Stimulated activated effector memory CD8-positive, alpha-beta T cell treated with anti-CD3 and anti-CD28 coated beads, Interleukin-12 subunit alpha, Interleukin-12 subunit beta, amount 100 ng/mL, for 72 hours (primary cell): ENCODE measurements at regions not wholly inside any gene's neighbourhood (a gene's known extent, or its start where the extent isn't known, plus 50 kb on each side); places are given as distances from the start of the nearest gene placed in this dataset.
A peak's percentile ranks its signal among the peaks of the same experiment; 100 is the strongest.

Source experiments
- ATAC-seq: fragments of 150-1000 bp; cut with Tn5 transposase; 2 replicates; pipeline ENCODE4 v1.10.0; 2021
- DNase-seq, 2 donors: peaks; one replicate each; pipeline ENCODE4 v3.0.0; 2021 to 2022; ENCODE audit warnings: low spot score in 2 of 2
- H3K27ac Mint-ChIP-seq: one replicate; pipeline ENCODE4 v1.8.0; 2022; ENCODE audit warnings: mild to moderate bottlenecking, mixed read lengths
- H3K36me3 Mint-ChIP-seq: one replicate; pipeline ENCODE4 v1.8.0; 2022; ENCODE audit warnings: mild to moderate bottlenecking, mixed read lengths
- H3K4me1 Mint-ChIP-seq: one replicate; pipeline ENCODE4 v1.8.0; 2022; ENCODE audit warnings: mixed read lengths
- H3K4me3 Mint-ChIP-seq: one replicate; pipeline ENCODE4 v1.8.0; 2022; ENCODE audit warnings: mild to moderate bottlenecking, mixed read lengths
- H3K9me3 Mint-ChIP-seq: one replicate; pipeline ENCODE4 v1.8.0; 2022; ENCODE audit warnings: mixed read lengths

GRCh38 chr12:47017901-47018475 lies 61.4 kb upstream of the PCED1B start:
- ATAC-seq (no peak), DNase-seq (no peak)
- Mint-ChIP-seq H3K4me3 (no peak overlapping the region), H3K9me3 (no peaks in the 10 kb centered on the region), H3K4me1 (no peaks in the 10 kb centered on the region), H3K27ac (no peak overlapping the region), H3K36me3 (no peaks in the 10 kb centered on the region)

DNA sequence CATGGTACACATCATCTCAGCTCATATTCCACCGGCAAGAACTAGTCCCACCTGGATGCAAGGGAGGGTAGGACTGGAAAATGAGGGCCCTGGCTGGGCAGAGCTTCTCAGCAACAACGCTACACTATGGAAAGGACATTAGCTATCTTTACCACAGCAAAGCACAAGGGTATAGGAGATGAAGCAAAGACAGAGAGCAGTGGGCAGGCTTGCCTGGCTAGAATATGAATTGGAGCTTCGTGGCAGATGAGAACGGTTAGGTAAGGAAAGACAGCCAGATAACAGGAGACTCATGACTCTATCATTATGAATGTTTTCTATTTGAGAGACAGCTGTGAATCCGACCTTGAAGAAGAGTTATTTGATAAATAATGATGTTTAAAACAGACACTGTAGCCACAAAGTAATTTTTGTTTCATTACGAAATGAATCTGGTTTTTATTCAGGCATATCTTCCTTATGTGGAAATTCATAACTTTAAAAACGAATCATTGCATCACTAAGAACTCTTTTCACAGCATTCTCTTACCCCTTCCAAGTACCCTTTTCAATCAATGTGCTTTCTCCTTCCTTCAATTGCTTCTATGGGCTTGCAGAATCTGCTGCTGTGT lies 59.1 kb upstream of the PCED1B start:
- ATAC-seq: no peak

DNA sequence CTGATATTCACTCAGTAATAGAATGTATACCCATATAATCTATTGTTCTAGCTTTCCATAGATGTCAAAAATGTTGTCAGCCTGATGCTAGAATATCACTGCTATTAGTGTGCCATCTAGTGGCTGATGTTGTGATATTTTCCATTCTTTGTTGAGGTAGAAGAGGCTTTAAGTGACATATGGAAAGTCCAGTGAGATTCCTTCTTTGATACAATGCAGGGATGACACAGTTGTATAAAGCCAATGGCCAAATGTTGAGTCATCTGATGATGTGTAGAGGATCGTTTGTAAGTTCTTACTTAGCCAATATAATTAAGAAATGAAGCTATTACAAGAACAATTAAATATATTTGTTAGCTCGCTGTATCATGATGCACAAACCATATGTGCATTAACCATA lies 58.1 kb upstream of the PCED1B start:
- peaks cover 5% of the 10 kb centered on the region for H3K4me1 Mint-ChIP-seq
- peak; percentile 44 for ATAC-seq
- H3K4me3 Mint-ChIP-seq: no peak overlapping the region
- H3K36me3 Mint-ChIP-seq: no peaks in the 10 kb centered on the region
- H3K27ac Mint-ChIP-seq: no peak overlapping the region
- DNase-seq: no peak
- H3K9me3 Mint-ChIP-seq: no peaks in the 10 kb centered on the region

More for the DNA sequence above, 59.1 kb upstream of the PCED1B start:
- no peak for DNase-seq
- H3K27ac Mint-ChIP-seq: no peak overlapping the region
- no peak overlapping the region for H3K4me3 Mint-ChIP-seq
- no peaks in the 10 kb centered on the region for H3K9me3 Mint-ChIP-seq
- H3K4me1 Mint-ChIP-seq: peaks cover 5% of the 10 kb centered on the region
- H3K36me3 Mint-ChIP-seq: no peaks in the 10 kb centered on the region

- DNase-seq: no peak
- peaks cover 5% of the 10 kb centered on the region for H3K4me1 Mint-ChIP-seq
- H3K9me3 Mint-ChIP-seq: no peaks in the 10 kb centered on the region
- H3K36me3 Mint-ChIP-seq: no peaks in the 10 kb centered on the region
- H3K4me3 Mint-ChIP-seq: no peak overlapping the region
- H3K27ac Mint-ChIP-seq: no peak overlapping the region
- peak; percentile 68 for ATAC-seq
Measured at GRCh38 chr12:47022296-47022695, 57.1 kb upstream of the PCED1B start.

DNA sequence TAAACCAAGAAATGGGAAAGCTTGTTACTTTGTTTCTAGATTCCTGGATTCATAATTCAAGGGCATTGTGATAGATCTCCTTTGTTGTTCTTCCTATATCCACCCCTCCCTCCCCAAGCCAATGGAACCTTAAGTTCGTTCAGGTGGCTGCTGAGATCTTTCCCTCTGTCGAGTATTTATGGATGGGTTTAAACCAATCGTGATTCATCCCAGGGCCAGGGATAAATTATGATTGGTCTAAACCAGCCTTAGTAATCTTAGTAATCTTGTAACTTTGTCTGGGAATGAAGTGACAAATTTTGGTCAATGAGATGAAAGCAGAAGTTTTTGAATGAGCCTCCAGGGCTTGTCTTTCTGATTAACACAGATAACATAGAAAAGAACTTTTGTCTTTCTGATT lies 56.1 kb upstream of the PCED1B start:
- no peak overlapping the region for H3K4me3 Mint-ChIP-seq
- no peaks in the 10 kb centered on the region for H3K9me3 Mint-ChIP-seq
- H3K27ac Mint-ChIP-seq: no peak overlapping the region
- peak; percentile 50 for ATAC-seq
- no peaks in the 10 kb centered on the region for H3K36me3 Mint-ChIP-seq
- H3K4me1 Mint-ChIP-seq: peaks cover 5% of the 10 kb centered on the region
- DNase-seq: no peak

GRCh38 chr12:47023953-47024352 lies 55.5 kb upstream of the PCED1B start:
- Mint-ChIP-seq H3K36me3 (no peaks in the 10 kb centered on the region), H3K4me3 (no peak overlapping the region), H3K4me1 (peaks cover 5% of the 10 kb centered on the region), H3K27ac (no peak overlapping the region), H3K9me3 (no peaks in the 10 kb centered on the region)
- ATAC-seq (no peak), DNase-seq (no peak)

DNA sequence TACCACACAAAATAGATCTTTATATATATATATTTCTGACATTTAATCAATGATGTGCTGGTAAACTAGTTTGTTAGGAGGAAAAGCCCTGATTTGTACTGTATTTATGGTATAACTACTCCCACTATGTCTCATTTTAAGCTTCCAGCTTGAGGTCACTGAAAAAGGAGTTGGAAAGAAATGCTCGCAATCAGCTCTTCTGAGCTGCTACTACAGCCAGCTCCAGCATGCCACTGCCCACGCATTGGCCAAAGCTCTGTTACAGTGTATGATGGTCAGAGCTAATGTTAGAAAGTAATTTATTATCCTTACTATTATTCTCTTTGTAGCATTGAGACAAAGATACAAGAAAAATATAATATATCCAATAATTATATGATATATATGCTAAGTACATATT lies 55.0 kb upstream of the PCED1B start:
- ATAC-seq (no peak), DNase-seq (no peak)
- Mint-ChIP-seq H3K4me1 (peaks cover 5% of the 10 kb centered on the region), H3K4me3 (no peak overlapping the region), H3K27ac (no peak overlapping the region), H3K36me3 (no peaks in the 10 kb centered on the region), H3K9me3 (no peaks in the 10 kb centered on the region)

DNA sequence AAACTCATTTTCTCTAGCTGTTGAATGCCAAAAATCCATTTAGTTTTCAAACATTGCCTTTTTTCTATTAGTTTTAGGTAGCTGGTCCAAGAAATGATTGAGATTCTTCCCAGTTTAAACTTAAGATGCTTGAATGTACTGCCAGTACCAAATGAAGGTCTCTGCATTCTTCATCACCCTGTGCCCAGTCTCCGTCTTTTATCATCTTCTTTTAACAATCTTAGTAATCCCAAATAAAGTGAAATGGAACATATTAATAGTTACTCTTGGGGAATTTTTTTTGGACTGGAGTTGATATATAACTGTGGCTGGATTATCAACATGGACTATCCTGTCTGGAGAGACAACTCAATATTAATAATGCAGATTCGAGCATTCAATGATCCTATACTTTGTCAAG lies 54.1 kb upstream of the PCED1B start:
- Mint-ChIP-seq H3K36me3 (no peaks in the 10 kb centered on the region), H3K4me3 (no peak overlapping the region), H3K27ac (no peak overlapping the region), H3K4me1 (peaks cover 5% of the 10 kb centered on the region), H3K9me3 (no peaks in the 10 kb centered on the region)
- no peak for ATAC-seq
- no peak for DNase-seq

- no peak overlapping the region for H3K4me3 Mint-ChIP-seq
- ATAC-seq (no peak), DNase-seq (no peak)
- H3K4me1 Mint-ChIP-seq: peaks cover 5% of the 10 kb centered on the region
- H3K36me3 Mint-ChIP-seq: no peaks in the 10 kb centered on the region
- H3K27ac Mint-ChIP-seq: no peak overlapping the region
- no peaks in the 10 kb centered on the region for H3K9me3 Mint-ChIP-seq
Measured at GRCh38 chr12:47025798-47026197, 53.6 kb upstream of the PCED1B start.

DNA sequence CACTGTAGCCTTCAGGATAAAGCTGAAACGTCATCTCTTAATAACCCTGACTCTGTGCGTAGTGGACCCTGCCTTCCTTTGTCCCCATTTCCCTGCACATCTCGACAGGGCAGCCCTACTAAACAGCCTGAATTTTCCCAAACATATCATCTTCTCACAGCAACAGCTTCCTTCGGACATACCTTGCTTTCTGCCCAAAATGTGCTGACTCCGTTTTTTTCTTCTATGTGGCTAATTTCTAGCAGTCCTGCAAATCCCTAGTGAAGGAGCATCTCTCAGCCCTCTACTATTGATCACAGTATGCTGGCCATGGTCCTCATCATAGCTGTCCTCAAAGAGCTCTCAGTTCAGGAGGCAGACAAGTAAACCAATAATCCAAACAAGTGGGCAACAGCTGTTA lies 53.1 kb upstream of the PCED1B start:
- Mint-ChIP-seq H3K4me3 (no peak overlapping the region), H3K9me3 (no peaks in the 10 kb centered on the region)
- no peak for ATAC-seq

More for the DNA sequence above, 53.1 kb upstream of the PCED1B start:
- H3K27ac Mint-ChIP-seq: no peak overlapping the region
- no peaks in the 10 kb centered on the region for H3K36me3 Mint-ChIP-seq
- peaks cover 5% of the 10 kb centered on the region for H3K4me1 Mint-ChIP-seq
- DNase-seq: no peak
